GM21528 (cell line): ENCODE measurements at regions not wholly inside any gene's neighbourhood (a gene's known extent, or its start where the extent isn't known, plus 50 kb on each side); places are given as distances from the start of the nearest gene placed in this dataset.

ENCODE experiments used
- ATAC-seq: cut with Tn5 transposase; IDR thresholded peaks from one replicate; pipeline ENCODE4 v1.9.1; 2021; ENCODE audit warnings: mild to moderate bottlenecking, moderate library complexity; ENCODE audit not compliant: unreplicated experiment, low FRiP score

DNA sequence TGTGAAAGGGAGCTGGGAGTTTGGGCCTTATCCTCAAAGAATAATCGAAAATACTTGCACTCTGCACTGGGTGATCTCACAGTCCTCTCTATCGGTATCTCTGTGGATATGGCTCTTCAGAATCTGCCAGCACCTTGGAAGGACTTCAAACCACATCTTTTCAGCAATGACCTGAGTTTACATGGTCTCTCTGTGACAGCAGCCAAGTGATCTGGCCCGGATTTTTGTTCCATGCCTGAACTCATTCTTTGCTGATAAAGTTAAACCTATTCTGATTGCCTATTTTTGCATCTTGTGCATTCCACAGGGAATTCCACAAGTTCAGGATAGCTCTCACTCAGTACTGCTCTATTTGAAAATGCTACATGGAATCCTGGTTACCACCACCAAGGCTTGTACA is 98.9 kb downstream of the HDGFL1 start:
- ATAC-seq = no peak

DNA sequence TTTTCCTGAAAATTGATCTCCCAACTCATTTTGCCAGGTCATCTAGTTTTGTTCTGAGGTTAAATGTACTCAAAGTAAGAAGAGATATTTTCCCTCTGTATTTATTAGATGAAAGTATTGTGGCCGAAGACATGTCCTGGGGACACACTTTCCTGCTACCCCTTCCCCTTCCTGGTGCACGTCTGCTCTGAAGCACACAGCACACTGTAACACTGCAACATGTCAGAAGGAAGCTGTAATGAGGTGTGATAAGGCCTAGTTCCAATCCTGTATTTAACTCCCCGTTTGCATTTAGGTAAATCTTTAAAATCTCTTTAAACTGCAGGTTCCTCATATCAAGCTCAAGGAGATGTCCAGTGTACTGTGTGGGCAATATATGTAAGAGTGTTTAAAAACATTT is 99.4 kb downstream of the HDGFL1 start:
- no peak for ATAC-seq

DNA sequence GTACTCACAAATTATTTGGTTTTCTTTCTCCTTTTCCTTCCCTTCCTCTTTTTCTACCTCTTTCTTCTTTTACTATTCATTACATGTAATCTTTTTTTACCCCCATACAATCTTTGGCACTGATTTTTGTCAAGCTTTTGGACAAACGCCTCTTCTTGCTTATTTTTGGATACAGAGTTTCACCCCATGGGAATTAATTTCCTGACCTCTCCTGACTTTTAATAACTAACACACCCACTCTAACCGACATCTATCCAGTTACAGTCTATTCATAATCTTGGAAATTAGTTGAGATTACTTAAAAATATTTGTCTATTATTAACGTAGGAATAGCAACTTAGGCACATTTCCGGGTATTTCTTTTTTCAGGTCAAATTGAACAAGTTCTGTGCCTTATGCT is 101.2 kb downstream of the HDGFL1 start:
- no peak for ATAC-seq

DNA sequence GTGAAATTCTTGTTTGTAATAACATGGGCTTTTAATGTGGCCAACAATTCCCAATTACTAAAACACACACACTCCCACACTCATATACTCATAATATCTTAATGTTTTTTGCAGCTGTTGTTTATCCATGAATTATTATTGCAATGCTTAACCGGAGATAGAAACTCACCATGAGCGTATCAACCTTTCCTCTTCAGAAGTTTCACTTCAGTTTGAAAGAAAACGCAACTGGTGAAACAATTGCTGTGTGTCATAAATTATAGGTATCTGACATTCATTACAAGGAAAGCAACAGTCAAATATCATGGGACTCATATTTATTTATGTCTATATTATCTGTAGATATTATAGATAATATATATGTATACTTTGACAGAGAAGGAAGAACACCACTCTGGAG is 104.1 kb downstream of the HDGFL1 start:
- ATAC-seq = no peak

DNA sequence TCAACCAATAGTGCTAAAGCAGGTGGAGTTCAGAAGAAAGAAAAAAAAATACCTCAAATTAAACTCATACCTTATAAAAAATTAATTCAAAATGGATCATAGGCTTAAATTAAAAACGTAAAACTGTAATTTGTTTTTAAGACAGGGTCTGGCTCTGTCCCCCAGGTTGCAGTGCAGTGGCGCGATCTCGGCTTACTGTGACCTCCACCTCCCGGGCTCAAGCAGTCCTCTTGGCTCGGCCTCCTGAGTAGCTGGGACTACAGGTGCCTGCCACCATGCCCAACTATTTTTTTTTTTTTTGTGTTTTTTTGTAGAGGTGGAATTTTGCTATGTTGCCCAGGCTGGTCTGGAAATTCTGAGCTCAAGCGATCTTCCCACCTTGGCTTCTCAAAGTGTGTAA is 111.6 kb downstream of the HDGFL1 start:
- ATAC-seq = no peak

DNA sequence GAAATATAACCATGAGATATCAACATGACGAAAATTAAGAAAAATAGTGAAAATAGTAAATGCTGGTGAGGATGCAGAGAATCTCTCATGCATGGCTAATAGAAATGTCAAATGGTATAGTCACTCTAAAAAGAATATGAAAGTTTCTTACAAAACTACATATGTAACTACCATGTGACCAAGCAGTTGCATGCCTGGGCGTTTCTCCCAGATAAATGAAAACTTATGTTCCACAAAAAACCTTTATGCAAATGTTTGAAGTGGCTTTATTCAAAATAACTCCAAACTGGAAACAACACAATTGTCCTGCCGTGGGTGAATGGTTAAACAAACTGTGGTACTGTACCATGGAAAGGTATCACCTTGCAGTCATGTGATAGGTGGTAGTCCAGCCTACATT is 112.4 kb downstream of the HDGFL1 start:
- no peak for ATAC-seq

DNA sequence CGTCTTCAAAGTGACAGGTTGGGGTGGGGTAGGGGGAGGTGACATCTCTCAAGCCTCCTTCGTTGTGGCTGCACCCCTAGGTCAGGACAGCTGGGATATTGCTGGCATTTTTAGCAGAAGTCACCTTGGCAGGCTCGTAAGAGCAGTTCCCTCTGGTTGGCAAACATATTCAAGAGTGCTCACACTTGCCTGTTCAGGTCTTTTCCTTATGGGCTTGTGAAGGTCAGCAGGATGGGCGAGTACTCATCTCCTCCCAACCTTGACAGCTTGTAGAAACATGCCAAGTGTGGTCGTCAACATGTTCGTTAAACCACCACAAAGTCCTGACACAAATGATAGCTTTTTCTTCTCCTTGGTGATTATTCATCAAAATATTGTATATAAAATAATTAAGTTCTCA is 113.6 kb downstream of the HDGFL1 start:
- ATAC-seq = no peak

DNA sequence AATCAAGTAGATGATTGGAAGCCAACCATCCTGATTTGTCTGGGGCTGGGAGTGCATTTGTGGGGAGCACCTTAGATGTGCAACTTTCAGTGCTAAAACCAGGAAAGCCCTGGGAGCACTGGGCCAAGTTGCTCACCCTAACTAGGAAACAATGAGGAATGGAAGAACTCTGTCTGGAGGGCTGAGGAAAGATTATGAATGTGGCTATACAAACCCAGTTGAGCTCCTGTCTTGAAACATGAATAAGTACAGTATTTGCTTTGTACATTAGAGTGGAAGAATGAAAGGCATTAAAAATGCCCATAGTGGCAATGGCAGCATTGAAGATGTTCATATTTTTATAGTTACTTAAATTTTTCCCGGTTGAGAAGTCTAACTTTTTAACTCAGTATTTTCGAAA is 121.1 kb downstream of the HDGFL1 start:
- ATAC-seq = no peak

DNA sequence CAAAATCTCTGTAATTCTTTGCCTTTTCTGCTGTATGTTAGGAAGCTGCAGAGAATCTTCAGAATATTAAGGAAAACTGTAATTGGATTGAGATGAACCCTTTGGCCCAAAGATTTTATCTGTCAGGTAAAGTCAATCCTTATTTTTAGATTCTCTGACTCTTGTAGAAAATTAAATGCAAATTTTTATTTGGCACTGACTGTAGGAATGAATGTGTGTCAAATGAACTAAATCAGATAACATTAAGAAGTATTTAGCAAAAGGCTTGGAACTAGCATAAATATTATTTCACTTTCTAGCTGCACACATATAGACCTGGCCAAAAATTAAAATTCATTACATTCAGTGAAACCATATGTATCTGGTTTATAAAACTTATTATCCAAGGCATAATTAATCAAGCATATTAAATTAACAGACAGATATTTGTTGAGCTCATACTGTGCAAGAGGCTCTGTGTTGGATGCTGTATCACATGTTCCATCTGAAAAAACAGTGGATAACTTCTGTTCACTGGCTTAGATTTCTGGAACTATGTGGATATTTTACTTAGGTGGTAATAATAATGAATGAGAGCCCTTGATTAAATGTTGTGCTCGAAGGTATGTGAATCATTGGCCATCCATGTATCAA is 124.8 kb downstream of the HDGFL1 start:
- ATAC-seq = no peak

DNA sequence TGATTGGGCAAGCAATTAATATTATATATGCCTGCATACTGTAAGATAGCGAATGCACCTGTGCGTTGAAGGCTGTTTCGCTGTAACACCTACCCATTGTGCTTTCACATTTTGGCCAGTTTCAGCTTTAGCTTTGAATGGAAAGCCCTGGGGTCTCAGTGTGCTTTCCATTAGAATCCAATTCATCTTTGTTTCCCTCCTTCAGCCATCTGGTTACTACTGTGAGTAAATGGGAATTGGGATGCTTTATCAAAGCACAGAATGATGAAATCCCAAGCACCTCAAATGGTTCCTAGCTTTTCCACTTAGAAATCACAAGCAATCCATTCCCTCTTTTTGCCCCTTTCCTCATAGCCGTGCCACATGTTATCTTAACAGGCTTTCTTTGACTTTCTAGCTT is 127.1 kb downstream of the HDGFL1 start:
- ATAC-seq = no peak

DNA sequence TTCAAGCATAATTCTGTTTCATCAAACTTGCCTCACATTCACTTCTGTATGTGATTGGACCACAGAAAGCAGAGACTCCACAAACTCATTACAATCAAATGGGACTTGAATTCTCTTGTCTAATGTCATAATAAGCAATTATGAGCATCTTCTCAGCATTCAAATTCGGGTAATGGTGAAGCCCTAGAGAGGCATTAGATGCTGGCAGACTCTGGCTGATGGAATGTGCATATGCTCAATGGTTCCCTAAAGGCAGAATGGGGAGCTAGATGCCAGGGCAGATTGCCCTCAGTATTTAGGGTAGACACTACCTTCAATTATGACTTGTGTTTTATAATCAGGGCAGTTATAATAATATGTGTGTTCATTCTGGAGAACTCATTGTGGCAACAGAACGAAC is 127.9 kb downstream of the HDGFL1 start:
- ATAC-seq = no peak

DNA sequence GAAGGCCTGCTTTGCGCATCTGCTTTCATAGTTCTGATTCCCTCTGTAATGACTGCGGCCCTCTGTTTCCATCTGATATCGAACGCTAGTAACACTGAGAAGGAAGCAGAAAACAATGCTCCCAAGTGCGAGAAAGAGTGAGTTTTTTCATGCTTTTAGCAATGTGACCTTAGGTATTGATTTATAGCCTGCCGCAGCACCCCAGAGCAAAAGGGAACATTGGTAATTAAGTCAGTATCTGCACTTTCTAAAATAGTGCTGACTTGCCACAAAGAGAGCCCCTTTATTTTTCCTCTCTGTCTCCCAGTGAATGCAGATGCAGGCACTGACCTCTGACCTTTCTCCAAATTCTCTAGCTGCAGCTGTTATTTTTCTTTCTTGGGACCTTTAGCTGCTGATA is 129.8 kb downstream of the HDGFL1 start:
- ATAC-seq = no peak

DNA sequence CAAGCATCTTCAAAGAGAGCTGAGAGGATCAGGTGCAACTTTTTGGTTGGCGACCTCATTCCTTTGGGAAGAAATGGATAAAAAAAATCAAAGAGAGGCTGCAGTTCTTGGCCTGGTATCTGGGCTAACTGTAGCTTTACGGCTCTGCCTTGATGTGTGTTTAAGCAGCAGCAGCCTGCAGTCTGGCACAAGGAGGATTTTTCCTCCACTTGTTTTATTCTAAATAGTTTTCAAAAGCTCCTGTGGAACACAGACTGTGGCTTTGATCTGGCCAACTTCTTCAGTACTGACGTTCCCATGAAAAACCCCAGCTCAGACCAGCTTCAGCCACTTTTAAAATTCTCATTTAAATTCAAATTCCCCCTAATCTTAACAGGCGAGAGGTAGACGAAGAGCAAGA is 137.3 kb downstream of the HDGFL1 start:
- no peak for ATAC-seq

DNA sequence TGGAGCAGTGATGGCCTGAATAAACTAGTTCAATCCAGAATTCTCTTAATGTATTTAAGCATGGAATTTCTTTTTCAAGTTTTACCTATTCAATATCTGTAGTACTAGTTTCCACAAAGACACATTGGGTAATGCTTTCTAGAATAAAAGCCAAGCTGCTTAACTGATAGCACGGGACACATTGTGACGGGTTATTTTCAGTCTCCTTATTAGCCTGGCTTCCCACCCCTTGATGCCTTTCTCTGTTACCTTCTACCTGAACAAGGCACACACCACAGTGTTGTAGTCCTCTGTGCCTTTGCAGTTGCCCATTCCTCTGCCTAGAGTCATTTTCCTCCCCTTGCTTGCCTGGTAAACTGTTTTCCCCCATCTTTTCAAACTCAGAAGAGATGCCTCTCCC is 139.1 kb downstream of the HDGFL1 start:
- ATAC-seq = no peak

DNA sequence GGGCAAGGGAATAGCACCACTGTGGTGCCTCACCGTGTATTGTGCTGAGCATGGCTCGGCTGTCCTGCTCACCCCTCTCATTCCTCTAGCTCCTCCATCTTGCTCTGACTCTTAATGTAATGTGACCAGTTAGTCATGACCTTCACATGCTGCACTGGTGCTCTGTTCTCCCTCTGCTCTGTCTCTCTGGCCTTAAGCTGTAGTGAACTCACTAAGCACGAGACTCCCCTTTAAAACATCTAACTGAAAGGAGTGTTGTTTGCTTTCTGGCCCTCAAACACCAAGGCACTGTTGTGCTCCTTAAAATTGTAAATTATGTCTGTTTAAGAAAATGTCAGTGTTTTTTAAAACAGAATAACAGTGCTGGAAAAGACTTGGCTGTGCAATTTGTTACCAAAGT is 140.4 kb downstream of the HDGFL1 start:
- ATAC-seq = no peak

DNA sequence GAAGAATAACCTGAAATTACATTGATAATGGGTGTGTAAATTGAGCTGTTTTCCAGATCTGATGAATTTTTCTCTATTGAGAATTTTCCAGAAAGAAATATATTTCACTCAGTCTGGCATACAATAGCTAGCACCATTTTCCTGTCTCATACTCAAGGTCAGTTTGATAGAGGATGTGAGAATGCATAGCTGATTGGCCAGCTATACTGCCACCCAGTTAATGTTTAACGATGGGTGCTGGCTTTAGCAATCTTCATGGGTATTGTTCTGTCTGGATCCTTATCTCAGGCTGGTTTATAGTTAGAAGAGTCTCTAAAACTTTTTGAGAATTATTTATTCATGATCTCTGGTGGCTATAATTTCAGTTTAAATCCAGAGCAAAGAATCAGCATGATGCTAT is 147.4 kb downstream of the HDGFL1 start:
- ATAC-seq = no peak

DNA sequence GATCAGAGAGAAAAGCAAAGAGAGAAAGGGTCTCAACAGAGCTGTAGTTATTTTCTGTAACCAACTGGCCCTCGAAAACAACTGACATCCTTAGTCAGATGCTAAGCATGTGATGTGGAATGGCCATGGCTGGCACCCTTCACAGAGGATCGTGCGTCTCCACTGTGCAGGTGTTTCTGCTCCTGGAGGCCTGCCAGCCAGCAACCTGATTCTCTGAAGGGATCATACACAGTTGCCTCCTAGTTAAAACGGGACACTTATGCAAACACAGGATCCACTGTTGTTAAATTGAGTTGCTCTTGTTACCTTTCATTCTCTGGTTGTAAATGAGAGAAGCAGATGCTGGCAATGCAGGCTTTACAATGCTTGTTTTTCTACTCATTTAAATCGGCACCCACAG is 148.5 kb downstream of the HDGFL1 start:
- no peak for ATAC-seq

DNA sequence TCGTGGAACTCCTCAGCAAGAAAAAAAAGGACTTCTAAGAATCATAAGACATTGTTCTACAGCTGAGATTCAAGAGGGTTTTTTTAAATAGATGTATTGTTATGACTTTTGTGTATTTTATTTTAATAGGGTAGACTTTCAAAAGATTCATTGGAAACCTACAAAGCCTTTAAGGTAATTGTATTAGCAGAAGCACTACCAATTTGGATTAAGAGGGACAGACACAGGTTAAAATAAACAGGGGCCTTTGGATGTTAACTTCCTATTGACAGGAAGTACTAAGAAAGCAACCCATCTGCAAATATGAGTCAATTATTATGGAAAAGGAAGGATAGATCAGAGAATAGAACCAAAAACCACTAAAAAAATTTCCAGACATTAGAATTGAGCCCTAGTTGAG is 153.5 kb downstream of the HDGFL1 start:
- no peak for ATAC-seq

DNA sequence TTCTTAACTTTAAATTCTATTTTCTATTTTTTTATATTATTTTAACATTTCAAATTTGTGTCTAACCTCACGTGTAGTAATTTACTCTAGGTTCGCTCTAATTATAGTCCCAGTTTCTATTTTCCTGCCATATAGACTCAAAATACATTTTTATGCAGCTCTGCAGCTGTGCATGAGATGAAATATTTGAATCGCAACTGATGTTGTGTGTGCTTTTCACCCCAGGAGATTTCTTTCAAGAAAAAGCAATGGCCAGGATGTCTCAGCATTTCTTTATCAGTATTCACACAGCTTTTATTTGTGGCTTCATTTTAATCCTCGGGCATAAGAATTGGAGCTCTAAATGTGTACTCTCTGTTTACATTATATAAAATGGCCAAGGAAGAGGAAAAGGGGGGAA is 157.6 kb downstream of the HDGFL1 start:
- ATAC-seq = no peak

DNA sequence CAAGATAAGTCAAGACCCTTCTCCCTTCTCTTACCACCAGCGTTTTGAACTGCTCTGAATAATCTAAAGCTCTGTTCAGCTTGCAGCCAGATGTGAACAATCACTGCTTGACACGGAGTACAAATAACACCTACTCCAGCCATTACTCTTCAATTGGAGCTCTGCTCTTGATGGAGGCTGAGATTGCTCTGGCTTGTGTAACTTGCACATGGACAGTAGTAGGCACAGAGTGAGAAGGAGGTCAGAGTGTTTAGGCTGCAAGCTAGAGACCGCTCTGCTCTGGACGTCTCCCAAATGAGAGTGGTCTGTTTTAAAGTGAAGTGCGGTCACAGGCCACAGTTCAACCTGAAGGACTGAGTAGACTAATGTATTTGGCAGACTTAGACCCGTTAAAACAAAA is 158.3 kb downstream of the HDGFL1 start:
- ATAC-seq = no peak

DNA sequence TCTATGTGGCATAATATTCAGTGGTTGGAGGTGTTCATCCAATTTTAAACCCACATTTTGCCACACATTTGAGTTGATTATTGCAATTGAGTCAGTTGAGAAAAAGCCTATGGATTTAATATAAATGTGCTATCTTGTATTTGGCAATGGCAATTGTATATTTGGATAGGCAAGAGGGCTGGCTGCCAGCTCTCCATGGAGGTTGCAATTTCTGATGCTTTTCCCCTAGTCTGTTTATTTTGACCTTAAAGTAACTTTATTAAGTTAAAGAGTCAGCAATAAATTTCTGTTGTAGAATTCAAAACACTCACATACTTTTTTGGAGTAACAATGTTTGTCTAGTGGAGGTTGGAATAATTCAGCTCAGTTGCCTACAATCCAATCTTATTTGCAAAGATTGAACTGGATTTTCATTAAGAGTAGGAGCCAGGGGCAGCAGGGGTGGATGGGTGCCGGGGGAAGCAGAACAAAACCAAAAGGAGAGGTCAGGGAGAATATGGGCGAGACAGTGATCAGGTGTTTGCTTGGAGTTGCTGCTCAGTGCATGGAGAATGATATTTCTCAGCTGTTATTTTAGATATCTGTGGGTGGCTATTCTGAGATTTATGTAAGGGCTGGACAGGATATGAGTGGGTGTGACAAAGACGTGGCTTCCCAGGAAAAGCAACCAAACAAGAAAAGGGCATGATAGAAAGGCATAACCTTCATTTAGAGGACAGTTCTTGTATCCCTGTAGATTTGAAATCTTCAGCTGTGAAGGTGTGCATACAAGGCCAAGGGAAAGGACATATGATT is 163.0 kb downstream of the HDGFL1 start:
- no peak for ATAC-seq

DNA sequence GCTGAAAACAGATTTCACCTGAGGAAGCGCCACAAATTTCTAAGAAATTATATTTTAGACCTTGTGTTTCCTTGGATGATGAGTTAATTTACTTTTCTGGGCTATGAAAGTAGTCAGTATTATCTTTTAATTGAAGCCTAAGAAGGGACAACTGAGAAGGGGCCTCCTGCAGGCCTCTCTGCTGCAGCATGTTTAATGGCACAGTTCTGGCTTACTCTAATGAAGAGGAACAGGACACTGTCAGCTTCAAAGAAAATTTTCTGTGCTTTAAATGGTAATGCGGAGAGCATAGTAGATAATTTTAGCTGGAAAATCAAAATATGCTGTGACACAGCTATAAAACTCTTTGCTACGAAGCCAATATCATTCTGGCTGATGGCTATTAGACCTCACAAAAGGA is 167.4 kb downstream of the HDGFL1 start:
- ATAC-seq = no peak
